ENCODE measurements at regions not wholly inside any gene's neighbourhood (a gene's known extent, or its start where the extent isn't known, plus 50 kb on each side); places are given as distances from the start of the nearest gene placed in this dataset.
"Not testable (repeated sequence)": the region's sequence is repeated elsewhere in the genome, so short reads cannot be mapped to it uniquely, and the experiment has no call there.

DNA sequence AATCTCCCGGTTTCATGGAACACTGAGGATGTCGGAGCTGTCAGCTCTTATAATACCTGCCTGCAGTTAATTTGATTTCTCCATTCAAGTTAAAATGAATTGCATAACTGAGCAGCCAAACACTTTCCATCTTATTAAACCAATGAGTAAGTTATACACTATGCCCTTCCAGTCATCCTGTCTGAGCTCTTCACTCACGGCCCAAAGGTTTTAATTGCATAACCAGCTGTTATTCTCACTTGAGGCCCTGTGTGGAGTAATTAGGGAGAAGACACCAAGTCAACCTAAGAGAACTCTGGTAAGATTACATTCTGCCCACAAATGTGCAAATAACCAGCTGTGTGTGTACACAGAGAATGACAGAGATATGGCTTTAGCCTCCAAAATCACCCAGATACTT, 303.5 kb downstream of the TBC1D4 start:
- DNase-seq (ENCODE audit: low spot score), result no peak

DNA sequence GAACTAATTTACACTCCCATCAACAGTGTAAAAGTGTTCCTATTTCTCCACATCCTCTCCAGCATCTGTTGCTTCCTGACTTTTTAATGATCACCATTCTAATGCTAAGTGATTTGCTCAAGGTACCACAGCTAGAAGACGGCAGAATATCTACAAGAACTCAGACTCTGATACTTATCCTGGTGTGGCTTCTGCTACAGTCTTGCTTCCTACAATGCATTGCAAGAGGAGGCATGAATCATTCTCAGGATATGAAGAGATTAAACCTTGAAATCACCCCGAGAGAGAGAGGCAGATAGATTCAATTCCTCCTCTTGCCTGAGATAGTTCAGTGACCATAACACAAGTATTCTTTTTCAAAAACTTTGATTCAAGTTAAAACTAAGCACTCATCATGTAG, 306.4 kb downstream of the TBC1D4 start:
- no peak for DNase-seq (ENCODE audit: low spot score)

DNA sequence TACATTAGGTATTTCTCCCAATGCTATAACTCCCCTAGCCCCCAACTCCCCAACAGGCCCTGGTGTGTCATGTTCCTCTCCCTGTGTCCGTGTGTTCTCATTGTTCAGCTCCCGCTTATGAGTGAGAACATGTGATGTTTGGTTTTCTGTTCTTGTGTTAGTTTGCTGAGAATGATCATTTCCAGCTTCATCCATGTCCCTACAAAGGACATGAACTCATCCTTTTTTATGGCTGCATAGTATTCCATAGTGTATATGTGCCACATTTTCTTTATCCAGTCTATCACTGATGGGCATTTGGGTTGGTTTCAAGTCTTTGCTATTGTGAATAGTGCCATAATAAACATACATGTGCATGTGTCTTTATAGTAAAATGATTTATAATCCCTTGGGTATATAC, 306.9 kb downstream of the TBC1D4 start:
- DNase-seq (ENCODE audit: low spot score), result not testable (repeated sequence)

DNA sequence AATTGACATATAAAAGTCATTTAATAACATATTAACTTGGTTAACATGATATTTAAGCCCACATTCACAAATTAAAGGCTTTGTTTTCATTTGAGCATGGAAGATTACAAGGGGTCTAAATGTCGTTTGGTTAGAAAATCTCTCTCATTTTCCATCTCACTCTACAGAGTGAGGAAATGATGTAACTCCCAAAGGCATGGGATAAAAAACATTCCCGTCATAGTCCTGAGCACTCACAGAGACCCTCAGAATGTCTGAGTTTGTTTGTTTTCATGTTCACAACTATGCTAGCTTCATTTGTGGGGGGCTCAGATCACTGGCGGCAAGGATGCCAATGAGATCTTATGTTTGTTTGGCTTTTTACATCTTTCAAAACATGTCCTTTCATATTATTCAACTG, 307.5 kb downstream of the TBC1D4 start:
- DNase-seq (ENCODE audit: low spot score), result no peak

DNA sequence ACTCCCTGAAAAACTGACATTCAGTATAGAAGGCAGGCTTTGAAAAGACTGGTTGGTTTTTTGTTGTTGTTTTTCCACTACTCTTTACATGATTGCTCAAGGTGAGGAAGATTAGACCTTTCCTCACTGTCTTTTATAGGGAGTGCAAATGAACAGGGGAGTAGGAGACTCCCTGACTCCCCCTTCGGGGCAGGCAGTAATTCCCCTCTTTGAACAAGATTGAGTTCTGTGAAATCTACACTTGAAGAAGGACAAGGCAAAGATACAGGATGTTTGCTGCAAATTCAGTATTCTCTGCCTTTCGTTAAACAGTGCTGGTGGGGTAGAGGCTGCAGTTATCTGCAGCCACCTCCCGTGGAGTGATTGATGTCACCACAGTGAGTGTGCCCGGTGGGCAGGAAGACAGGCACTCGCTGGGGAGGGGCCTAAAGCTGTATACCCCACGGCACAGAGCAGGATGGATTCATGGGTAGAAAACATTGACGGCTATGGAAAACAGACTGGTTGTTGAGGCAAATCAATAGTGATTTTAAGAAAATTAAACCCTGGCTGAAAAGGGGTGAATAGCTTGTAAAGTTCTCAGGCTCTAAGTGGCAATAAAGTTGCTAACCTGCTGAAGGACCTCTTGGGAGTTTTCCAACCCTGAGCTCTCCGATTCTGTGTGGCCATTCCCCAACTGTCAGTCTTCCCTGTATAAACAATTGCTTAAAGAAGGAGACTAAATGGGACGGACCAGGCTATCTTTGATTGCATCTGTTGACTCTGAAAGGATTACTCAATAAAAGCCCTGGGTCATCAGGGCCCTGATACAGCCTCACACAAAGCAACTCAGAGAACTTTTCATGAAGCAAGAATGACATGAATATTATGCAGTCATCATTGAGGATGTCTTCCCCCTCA, 308.3 kb downstream of the TBC1D4 start:
- DNase-seq (ENCODE audit: low spot score), result no peak

DNA sequence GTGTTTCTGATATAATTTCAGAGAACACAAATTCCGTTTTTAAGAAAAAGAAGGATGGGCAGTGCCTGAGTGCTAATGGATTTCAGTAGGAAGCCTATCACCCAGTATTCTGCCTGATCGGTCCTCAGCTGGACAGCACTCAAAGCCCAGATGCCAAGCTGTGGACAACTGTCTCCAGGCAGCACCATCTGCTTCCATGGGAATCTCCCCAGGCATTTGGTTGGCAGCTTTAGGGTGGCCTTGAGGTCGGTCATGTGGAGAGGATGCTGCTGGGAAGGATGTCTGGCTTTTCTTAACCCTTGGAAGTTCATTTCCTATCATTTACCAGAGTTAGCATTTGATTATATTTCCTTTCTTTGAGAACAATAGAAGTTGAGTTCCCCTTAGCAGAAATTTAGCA, 311.7 kb downstream of the TBC1D4 start:
- DNase-seq (ENCODE audit: low spot score), result no peak

DNA sequence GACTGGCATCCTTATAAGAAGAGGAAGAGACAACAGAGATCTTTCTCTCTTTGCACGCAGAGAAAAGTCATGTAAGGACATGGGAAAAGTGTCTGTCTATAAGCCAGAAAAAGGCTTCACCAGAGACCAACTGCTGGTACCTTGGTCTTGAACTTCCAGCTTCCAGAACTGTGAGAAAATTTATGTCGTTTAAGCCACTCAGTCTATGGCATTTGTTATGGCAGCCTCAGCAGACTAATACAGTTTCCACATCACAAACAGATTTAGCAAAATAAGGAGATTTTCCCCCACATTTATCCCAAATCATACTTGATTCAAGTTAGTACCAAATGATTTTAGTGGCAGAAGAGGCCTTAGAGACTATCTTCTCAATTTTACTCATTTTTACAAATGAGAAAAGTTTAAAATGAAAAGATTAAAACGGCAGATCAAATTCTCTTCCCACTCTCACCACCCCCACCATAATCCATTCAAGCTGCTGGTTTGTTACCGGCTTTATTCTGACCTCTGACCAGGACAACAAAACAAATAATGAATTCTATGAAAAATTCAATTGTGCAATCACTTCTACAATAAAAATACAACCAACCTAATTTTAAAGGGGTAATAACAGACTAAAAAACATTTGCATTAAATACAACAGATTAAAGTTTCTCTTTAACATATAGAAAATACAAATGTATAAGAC, 316.3 kb downstream of the TBC1D4 start:
- DNase-seq (ENCODE audit: low spot score), result no peak

DNA sequence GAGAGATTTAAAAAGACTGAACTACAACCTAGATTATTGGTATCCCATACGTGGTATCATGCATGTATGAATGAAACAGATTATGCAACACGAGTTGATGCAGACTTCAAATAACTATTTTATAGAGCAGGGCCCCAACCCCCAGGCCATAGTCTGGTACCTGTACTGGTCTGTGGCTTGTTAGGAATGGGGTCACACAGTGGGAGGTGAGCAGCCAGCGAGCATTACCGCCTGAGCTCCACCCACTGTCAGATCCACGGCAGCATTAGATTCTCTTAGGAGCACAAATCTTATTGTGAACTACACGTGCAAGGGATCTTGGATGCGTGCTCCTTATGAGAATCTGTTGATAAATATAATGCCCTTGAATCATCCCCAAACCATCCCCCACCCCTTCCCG, 320.2 kb downstream of the TBC1D4 start:
- DNase-seq (ENCODE audit: low spot score), result no peak

DNA sequence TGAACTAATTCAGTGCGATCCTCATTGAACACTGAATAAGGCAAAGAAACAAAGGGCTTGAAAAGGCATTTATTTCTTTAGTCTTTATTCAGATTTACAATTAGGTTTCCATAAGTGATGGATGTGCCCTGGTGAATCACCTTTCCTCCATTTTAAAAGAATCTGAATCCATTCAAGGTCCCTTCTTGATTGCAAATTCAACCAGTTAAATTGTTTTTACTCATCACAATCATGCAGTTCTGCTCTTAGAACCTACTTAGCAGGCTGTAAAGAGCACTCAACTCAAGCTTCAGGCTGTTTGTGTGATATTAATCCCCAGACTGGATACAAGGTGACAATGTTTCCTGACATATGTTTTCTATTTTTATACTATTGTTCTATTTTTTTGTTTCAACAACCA, 321.0 kb downstream of the TBC1D4 start:
- no peak for DNase-seq (ENCODE audit: low spot score)

DNA sequence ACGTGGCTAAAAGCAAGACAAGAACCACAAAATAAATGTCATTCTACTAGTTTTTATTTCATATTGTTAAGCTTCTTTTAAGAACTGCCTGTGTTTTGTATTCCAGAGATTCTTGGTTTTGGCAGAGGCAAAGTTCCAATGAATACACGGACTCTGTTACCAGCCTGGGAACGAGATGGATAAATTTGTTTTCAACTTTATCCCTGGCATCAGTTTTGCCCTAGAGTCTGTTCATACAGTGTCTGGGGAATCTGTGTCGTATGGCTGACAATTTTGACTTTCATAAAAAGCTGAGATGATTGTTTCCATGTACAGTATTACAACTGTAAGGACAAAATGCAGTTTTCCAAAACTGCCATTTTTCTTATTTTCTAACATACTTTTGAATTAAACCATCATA, 327.6 kb downstream of the TBC1D4 start:
- DNase-seq (ENCODE audit: low spot score), result no peak

DNA sequence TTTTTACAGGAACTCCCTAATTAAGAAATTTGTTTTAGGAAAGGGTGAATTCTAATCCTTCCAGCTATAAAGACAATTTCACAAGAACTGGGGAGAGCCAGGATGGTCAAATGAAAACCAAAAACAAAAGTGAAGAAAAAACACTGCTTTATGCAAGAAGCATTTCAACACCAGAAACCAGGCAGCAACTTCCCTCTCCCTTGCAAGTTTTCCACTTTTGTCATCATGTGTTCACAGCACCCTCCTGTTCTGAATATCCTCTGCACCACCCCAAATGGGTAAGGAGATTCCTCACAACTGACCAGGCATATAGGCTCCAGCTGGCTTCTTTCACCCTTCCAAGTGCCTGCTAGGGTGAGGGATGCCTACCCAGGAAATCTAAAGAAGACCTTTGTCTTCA, 328.1 kb downstream of the TBC1D4 start:
- DNase-seq (ENCODE audit: low spot score), result no peak

DNA sequence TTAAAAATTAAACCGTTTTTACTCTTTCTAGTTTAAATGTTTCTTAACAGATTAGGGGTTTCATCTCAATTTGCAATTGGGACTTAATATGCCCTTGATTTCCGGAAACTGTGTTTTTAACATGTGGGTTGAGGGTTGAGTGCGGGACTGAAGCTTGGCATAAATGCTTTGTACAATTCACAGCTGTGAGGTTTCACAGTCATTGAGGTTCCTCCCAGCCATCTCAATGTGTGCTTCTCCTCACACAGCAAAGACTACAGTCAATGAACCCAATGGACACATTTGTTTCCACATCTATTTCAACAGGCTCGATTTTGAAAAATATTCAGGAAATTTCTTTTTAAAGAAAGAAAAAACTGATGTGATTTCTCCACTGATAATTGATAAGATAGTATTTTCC, 328.6 kb downstream of the TBC1D4 start:
- no peak for DNase-seq (ENCODE audit: low spot score)

DNA sequence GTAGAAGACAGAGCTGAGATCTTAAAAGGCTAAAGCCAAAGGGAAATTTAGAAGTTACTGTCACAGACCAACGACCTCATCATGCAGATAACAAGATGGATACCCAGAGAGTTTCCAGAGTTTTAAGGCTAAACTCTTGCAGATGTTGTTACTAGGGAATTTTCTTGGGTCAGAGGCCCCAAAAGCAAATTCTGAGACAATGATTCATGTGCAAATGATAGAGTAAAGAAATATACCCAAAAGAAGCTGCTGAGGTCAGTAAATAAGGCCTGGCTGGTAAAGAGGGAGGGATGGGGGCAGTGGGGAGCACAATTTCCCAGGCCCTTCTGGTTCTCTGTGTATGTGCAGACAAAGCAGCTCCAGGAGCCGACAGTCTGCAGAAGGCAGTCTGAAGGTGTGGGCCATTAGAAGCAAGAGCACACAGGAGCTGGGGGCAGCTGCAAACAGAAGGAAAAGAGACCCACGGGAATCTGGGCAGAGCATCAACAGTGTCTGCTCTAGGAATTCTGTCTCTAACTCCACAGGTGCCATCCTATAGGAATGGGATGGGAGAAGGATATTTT, 330.8 kb downstream of the TBC1D4 start:
- DNase-seq (ENCODE audit: low spot score), result no peak

DNA sequence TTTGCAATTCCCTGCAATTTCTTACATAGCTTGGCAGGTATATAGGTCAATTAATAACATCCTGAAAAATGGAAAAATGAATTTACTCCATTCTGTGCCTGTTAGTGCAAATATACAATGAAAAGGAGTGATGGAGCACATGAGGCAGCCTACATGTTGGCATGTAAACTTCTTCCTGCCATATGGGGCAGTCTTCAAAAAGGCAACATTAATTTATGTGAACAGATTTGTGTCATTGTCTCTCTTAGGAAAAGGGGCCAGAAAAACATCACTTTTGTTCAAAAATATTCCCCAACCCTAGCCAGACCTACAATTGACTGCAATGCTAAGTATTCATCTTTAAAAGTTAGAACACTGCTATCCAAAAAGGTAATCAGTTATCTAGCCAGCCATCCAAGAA, 332.2 kb downstream of the TBC1D4 start:
- no peak for DNase-seq (ENCODE audit: low spot score)

DNA sequence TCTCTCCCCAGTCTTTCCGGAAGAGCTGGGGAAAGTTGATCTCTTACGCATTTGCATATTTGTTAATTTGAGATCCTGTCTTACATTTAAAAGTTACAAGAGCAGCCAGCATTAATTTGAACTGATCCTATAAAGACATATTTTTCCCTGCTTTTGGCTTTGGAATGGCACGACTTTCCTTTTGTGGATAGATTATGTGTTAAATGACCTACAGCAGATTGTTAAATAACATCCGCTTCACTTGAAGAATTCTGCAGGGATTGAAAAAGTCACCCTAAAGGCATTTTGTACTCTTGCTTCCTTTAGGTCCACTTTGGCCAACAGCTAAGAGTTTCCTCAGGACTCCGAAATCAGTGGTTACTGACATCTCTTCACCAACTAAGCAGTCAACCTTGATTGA, 334.0 kb downstream of the TBC1D4 start:
- no peak for DNase-seq (ENCODE audit: low spot score)

DNA sequence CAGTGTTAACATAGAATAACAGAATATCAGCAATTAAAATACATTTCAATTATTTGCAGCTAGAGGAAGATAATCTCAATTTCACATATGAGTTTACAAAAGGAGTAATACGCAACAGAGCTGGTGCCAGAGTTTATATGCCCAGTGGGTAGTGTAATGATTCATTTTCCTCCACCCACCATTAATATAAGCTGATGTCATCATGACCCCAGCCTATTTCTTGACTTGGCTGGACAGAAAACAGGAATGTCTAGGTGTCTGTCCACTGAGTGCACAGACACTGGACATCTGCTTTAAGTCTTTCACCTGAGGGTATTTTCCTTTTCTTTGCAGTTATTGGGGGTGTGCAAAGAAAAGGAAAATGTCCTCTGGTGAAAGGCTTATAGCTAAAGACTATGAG, 335.5 kb downstream of the TBC1D4 start:
- no peak for DNase-seq (ENCODE audit: low spot score)

DNA sequence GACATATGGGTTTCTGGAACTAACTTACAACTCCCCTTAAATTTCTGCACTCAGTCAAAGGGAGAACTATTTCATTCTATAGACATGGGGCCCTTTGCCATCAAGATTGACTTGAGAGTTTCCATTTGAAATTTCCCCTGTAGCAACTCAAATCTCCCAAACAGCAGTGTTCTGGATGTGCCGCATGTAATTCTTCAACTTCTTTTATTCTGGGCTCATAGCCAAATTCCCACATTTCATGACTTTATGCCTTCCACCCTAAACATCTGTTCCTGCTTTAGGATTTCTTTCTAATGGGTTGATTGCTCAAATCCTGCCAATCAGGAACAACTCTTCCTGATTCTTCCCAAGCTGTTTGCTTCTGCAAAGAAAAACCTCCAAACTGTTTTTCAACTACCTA, 336.0 kb downstream of the TBC1D4 start:
- DNase-seq (ENCODE audit: low spot score), result no peak

DNA sequence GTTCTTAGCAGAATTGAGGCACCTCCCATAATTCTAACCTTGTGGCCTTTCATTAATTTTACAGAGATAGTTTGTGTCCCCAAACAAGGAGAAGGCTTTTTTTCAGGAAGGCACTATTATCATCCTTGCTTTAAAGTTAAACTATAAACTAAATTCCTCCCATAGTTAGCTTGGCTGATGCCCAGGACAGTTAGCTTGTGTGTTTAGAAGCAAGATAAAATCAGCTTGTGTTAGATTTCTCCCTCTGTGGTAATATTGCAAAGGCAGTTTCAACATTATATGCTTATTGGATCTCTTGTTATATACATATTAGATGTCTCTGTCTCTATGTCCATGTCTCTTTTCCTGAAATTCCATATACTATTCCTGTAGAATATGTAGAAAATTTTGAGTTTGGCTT, 342.7 kb downstream of the TBC1D4 start:
- DNase-seq (ENCODE audit: low spot score), result no peak

DNA sequence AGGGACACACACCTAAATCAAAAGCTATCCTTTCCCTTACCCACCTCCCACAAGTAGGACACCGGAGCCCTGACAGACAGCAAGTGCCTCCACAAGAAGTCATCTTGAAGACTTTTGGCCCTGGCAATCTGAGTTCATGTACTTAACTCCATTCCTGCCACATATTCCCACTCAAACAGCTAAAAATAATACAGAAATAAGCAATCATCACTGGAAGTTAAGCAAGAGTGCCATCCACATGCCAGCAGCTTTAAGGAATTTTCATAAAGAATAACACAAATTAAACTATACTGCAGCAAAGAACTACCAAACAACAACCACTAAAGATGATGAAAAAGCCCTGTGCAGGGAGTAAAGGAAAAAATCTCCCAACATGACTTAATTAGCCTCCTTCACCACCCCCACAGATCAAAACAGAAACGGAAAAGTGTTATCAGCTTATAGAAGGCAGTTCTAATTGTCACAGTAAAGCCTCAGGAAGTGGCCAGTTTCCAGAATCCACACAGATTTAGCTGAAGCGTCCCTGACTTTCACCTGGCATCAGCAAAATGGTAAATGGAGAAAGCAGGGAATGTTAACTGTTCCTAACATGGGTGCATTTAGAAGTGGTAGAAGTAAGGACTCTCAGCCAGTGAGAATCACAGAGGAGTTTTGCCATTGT, 343.9 kb downstream of the TBC1D4 start:
- DNase-seq (ENCODE audit: low spot score), result no peak

DNA sequence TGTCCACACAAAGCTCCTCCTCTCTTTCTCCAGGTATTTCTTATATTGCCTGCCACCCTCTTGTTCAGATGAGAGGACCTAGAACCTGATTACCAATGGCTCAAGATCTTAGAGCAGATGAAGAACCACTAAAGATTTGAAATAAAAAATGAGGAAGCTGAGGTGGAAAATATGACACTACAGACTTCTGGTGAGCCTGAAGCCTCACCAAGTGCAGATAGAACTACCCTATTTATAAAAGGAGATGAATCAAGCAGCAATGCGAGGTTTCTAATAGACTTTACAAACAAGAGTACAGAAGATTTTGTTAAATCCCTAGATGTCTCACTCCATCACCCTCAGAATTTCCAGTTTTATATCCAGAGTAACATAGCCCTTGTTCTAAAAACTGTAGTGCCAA, 345.8 kb downstream of the TBC1D4 start:
- DNase-seq (ENCODE audit: low spot score), result no peak

DNA sequence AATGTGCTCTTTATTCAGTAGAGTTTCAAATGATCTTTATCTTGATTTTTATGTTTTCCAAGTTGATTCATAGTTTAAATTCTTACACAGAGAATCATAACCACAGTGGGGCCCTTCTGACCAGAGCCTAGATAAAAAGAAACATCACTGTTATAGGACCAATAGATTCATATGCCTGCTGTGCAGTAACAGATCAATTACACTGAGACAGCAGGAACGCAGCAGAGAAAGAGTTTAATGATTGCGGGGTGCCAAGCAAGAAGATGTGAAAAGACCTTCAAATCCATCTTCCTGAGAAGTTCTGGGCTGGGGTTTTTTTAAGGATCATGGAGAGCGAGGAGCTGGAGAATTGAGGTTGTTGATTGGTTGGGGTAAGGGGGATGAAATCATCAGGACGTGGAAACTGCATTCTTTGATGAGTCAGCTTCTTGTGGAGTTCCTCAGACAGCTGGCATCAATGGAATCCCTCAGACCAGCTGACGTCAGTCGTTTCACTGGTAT, 346.6 kb downstream of the TBC1D4 start:
- DNase-seq (ENCODE audit: low spot score), result no peak

Measured in hematopoietic multipotent progenitor cell treated with erythropoietin and hydrocortisone succinate and interleukin-3 and kit ligand, for 17 days (in vitro differentiated cells).